ENCODE measurements at regions not wholly inside any gene's neighbourhood (a gene's known extent, or its start where the extent isn't known, plus 50 kb on each side); places are given as distances from the start of the nearest gene placed in this dataset.
A peak's percentile ranks its signal among the peaks of the same experiment; 100 is the strongest.
"Not testable (repeated sequence)": the region's sequence is repeated elsewhere in the genome, so short reads cannot be mapped to it uniquely, and the experiment has no call there.

DNA sequence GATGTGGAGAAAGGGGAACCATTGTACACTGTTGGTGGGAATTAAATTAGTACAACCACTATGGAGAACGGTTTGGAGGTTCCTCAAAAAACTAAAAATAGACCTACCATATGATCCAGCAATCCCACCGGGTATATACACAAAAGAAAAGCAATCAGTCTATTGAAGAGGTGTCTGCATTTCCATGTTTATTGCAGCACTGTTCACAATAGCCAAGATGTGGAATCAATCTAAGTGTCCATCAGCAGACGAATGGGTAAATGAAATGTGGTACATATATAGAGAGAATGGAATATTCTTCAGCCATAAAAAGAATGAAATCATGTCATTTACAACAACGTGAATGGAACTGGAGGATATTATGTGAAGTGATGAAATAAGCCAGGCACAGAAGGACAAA lies 208.1 kb downstream of the TRIML1 start:
- Histone ChIP-seq H3K36me3 (no peaks in the 10 kb centered on the region), H3K27ac (no peak overlapping the region), H3K27me3 (no peaks in the 10 kb centered on the region), H3K4me1 (no peaks in the 10 kb centered on the region), H3K4me3 (no peak overlapping the region), H3K9me3 (no peaks in the 10 kb centered on the region)
- no peak for DNase-seq
- WGBS, 2 donors, result 45 to 59% methylated on average over 4 of the region's 4 CpGs
- FAIRE-seq, result no peak
- ATAC-seq, result no peak
- intact Hi-C loops (cut with DNase I), result no loop called here
- TF ChIP-seq, protein P1, sequence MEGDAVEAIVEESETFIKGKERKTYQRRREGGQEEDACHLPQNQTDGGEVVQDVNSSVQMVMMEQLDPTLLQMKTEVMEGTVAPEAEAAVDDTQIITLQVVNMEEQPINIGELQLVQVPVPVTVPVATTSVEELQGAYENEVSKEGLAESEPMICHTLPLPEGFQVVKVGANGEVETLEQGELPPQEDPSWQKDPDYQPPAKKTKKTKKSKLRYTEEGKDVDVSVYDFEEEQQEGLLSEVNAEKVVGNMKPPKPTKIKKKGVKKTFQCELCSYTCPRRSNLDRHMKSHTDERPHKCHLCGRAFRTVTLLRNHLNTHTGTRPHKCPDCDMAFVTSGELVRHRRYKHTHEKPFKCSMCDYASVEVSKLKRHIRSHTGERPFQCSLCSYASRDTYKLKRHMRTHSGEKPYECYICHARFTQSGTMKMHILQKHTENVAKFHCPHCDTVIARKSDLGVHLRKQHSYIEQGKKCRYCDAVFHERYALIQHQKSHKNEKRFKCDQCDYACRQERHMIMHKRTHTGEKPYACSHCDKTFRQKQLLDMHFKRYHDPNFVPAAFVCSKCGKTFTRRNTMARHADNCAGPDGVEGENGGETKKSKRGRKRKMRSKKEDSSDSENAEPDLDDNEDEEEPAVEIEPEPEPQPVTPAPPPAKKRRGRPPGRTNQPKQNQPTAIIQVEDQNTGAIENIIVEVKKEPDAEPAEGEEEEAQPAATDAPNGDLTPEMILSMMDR (IDR thresholded peaks at IDR 0.05), result no peak

DNA sequence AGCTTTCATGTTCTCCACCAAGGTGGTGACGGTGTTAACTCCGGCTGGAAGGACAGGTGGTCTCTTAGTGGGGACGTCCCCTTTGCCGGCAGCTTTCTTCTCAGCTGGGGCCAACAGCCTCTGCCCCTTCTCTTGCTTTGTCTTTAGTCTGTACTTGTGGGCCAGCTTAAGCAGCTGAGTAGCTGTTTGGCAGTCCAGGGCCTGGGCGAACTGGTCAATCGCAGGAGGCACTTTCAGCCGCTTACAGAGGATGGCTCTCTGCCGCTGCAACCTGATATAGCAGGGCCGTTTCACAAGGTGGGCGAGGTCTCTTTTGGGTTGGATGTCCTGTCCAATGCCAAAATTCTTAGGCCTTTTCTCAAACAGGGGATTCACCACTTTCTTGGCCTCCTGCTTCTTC lies 210.3 kb downstream of the TRIML1 start:
- H3K4me3 ChIP-seq; H3K4me1 ChIP-seq; FAIRE-seq; intact Hi-C loops (cut with DNase I); ATAC-seq; H3K36me3 ChIP-seq; H3K27me3 ChIP-seq; H3K9me3 ChIP-seq; H3K27ac ChIP-seq; DNase-seq: not testable (repeated sequence)
- 75 to 82% methylated on average over 10 of the region's 10 CpGs for WGBS, 2 donors

DNA sequence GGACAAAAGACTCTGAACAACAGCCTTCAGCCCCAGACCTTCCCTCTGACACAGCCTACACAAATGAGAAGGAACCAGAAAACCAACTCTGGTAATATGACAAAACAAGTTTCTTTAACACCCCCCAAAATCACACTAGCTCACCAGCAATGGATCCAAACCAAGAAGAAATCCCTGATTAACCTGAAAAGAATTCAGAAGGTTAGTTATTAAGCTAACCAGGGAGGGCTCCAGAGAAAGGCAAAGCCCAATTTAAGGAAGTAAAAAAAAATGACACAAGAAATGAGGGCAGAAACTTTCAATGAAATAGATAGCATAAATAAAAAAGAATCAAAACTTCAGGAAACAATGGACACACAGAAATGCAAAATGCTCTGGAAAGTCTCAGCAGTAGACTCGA lies 224.0 kb downstream of the TRIML1 start:
- FAIRE-seq (no peak), ATAC-seq (no peak), DNase-seq (no peak)
- intact Hi-C loops (cut with DNase I), result no loop called here
- H3K27ac ChIP-seq, result no peak overlapping the region
- H3K36me3 ChIP-seq, result no peaks in the 10 kb centered on the region
- WGBS, 2 donors, result 46 to 69% methylated on average over 1 of the region's 1 CpG
- TF ChIP-seq, protein P1 (IDR thresholded peaks at IDR 0.05), result no peak
- no peak overlapping the region for H3K4me3 ChIP-seq
- H3K9me3 ChIP-seq, result no peaks in the 10 kb centered on the region
- H3K27me3 ChIP-seq, result no peaks in the 10 kb centered on the region
- H3K4me1 ChIP-seq, result no peaks in the 10 kb centered on the region

DNA sequence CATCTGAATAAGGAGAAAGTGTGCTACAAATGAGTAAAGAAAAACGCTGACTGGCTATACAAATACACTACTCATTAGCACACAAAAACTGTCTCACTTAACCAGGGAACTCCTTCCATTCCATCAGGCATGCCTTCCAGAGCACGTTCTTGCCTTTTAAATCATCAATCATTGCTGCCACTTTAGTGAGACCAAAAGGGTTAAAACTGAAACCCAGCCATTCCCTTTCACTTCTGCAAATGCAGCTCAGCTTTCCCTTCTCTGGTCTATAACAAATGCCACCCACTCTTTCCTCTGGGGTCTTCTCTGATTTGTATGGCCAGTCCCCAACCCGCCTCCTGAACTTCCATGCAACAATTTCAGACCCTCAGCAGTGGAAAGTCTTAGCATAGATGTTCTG lies 231.5 kb downstream of the TRIML1 start:
- H3K4me1 ChIP-seq, result no peaks in the 10 kb centered on the region
- no peaks in the 10 kb centered on the region for H3K36me3 ChIP-seq
- ATAC-seq (no peak), FAIRE-seq (no peak), DNase-seq (no peak)
- H3K9me3 ChIP-seq, result no peaks in the 10 kb centered on the region
- intact Hi-C loops (cut with DNase I), result no loop called here
- WGBS, 2 donors, result 37 to 43% methylated on average over 3 of the region's 3 CpGs
- peaks cover 0 to 3% (median 0%) of the 10 kb centered on the region in 4 donors for H3K27me3 ChIP-seq
- TF ChIP-seq, protein P1 (IDR thresholded peaks at IDR 0.05), result no peak
- no peak overlapping the region for H3K27ac ChIP-seq
- no peak overlapping the region for H3K4me3 ChIP-seq

DNA sequence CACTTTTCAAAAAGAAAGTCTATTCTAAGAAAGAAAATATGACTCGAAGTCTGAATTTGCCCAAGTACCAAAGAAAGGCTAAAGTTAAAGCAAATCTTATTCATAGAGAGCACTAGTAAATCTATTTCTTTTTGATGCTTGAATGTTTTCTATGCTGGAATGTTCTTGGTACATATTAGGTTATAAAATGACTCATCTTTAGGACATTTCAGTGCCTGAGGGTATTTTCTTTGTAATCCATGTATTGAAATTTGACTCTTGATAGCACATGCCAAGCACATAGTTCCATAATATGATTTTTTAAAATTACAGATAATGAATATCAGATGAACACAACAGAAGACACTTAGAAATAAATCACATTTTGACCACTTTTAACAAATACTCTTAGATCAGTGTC lies 232.8 kb downstream of the TRIML1 start:
- Histone ChIP-seq H3K4me3 (no peak overlapping the region), H3K27me3 (peaks cover 0 to 3% (median 0%) of the 10 kb centered on the region in 4 donors), H3K4me1 (no peaks in the 10 kb centered on the region), H3K27ac (no peak overlapping the region), H3K9me3 (no peaks in the 10 kb centered on the region), H3K36me3 (no peaks in the 10 kb centered on the region)
- intact Hi-C loops (cut with DNase I), result no loop called here
- FAIRE-seq, result no peak
- ATAC-seq, result no peak
- no peak for DNase-seq
- 42 to 43% methylated on average over 1 of the region's 1 CpG for whole genome bisulfite sequencing, 2 donors
- TF ChIP-seq, protein P1 (IDR thresholded peaks at IDR 0.05), result no peak

DNA sequence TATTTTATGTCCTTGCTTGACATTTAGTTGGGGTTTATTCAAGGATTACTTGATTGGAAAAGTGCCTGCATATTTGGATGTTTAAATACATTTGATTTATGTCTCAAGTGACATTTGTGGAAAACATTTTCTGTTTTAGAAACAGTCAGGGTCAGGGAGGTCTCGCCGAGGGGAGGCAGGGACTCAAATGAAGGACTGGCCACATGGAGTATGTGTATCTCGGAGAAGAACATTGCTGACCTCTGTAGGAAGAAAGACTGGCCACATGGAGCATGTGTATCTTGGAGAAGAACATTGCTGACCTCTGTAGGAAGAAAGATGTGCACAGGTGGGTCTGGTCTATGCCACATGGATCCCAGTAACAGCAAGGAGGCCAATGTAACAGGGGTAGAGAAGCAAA lies 233.6 kb downstream of the TRIML1 start:
- ATAC-seq (peak in 2 of 4 donors; percentile 32 to 59), DNase-seq (no peak), FAIRE-seq (no peak)
- H3K4me3 ChIP-seq, result no peak overlapping the region
- H3K27me3 ChIP-seq, result peaks cover 0 to 3% (median 0%) of the 10 kb centered on the region in 4 donors
- no peaks in the 10 kb centered on the region for H3K36me3 ChIP-seq
- no peak overlapping the region for H3K27ac ChIP-seq
- H3K4me1 ChIP-seq, result no peaks in the 10 kb centered on the region
- no peaks in the 10 kb centered on the region for H3K9me3 ChIP-seq
- intact Hi-C loops (cut with DNase I), result no loop called here
- WGBS, 2 donors, result 46 to 61% methylated on average over 3 of the region's 3 CpGs
- TF ChIP-seq, protein P1 (IDR thresholded peaks at IDR 0.05), result no peak

All from pancreas (tissue), 10 donors.